Activated naive CD4-positive, alpha-beta T cell treated with Interleukin-2 at 50 U/mL for 16 hours (primary cell): ENCODE measurements at regions not wholly inside any gene's neighbourhood (a gene's known extent, or its start where the extent isn't known, plus 50 kb on each side); places are given as distances from the start of the nearest gene placed in this dataset.
"Not testable (repeated sequence)": the region's sequence is repeated elsewhere in the genome, so short reads cannot be mapped to it uniquely, and the experiment has no call there.

Source experiments
- DNase-seq: peaks from one replicate; pipeline ENCODE4 v3.0.0-alpha.2; 2020

GRCh38 chr10:22158426-22158825 is 59.4 kb downstream of the EBLN1 start:
- no peak for DNase-seq

GRCh38 chr10:22156750-22157149 is 61.1 kb downstream of the EBLN1 start:
- no peak for DNase-seq

- DNase-seq = no peak
Observed at GRCh38 chr10:22152403-22152802, 65.4 kb downstream of the EBLN1 start.

GRCh38 chr10:22150842-22151241 is 67.0 kb downstream of the EBLN1 start:
- DNase-seq = no peak

- no peak for DNase-seq
Observed at GRCh38 chr10:22148961-22149360, 68.9 kb downstream of the EBLN1 start.

GRCh38 chr10:22145873-22146272 is 71.9 kb downstream of the EBLN1 start:
- DNase-seq = not testable (repeated sequence)

GRCh38 chr10:22137542-22137941 is 80.3 kb downstream of the EBLN1 start:
- DNase-seq = no peak

- DNase-seq = no peak
Observed at GRCh38 chr10:22135591-22135990, 82.2 kb downstream of the EBLN1 start.

GRCh38 chr10:22133749-22134624 is 83.8 kb downstream of the EBLN1 start:
- no peak for DNase-seq

- not testable (repeated sequence) for DNase-seq
Observed at GRCh38 chr10:22130824-22131223, 87.0 kb downstream of the EBLN1 start.

- DNase-seq = not testable (repeated sequence)
Observed at GRCh38 chr10:22129612-22130011, 88.2 kb downstream of the EBLN1 start.

- DNase-seq = not testable (repeated sequence)
Observed at GRCh38 chr10:22121181-22121580, 96.6 kb downstream of the EBLN1 start.

- DNase-seq = not testable (repeated sequence)
Observed at GRCh38 chr10:22120072-22120471, 97.7 kb downstream of the EBLN1 start.

GRCh38 chr10:22119575-22119974 is 98.2 kb downstream of the EBLN1 start:
- not testable (repeated sequence) for DNase-seq

GRCh38 chr10:22111705-22112104 is 106.1 kb downstream of the EBLN1 start:
- no peak for DNase-seq

GRCh38 chr10:22111260-22111659 is 106.6 kb downstream of the EBLN1 start:
- DNase-seq = no peak

GRCh38 chr10:22110761-22111160 is 107.1 kb downstream of the EBLN1 start:
- DNase-seq = no peak

- DNase-seq = no peak
Observed at GRCh38 chr10:22105270-22105669, 101.7 kb upstream of the DNAJC1 start.

- no peak for DNase-seq
Observed at GRCh38 chr10:22103701-22104470, 100.4 kb upstream of the DNAJC1 start.

GRCh38 chr10:22097696-22098095 is 94.2 kb upstream of the DNAJC1 start:
- DNase-seq = no peak

GRCh38 chr10:22091260-22091659 is 87.7 kb upstream of the DNAJC1 start:
- DNase-seq = not testable (repeated sequence)

GRCh38 chr10:22087402-22087738 is 83.8 kb upstream of the DNAJC1 start:
- DNase-seq = no peak

GRCh38 chr10:22086730-22087401 is 83.3 kb upstream of the DNAJC1 start:
- no peak for DNase-seq

GRCh38 chr10:22079921-22080320 is 76.4 kb upstream of the DNAJC1 start:
- DNase-seq = not testable (repeated sequence)
